Esophagus muscularis mucosa (tissue), 3 donors: ENCODE measurements at regions not wholly inside any gene's neighbourhood (a gene's known extent, or its start where the extent isn't known, plus 50 kb on each side); places are given as distances from the start of the nearest gene placed in this dataset.

Source experiments
- POLR2A ChIP-seq: fragments of 450-650 bp; IDR thresholded peaks from one replicate; pipeline ENCODE4 v1.6.1; 2017; ENCODE audit warnings: antibody characterized with exemption, moderate library complexity, mild to moderate bottlenecking, low read depth
- POLR2AphosphoS5 ChIP-seq, 2 donors: sonication (generic); formaldehyde crosslinking; IDR thresholded peaks; one replicate each; pipeline ENCODE4 v1.6.1; 2017; ENCODE audit warnings: antibody characterized with exemption in 2 of 2
- TF ChIP-seq, protein P1 (sequence below), 3 experiments: fragments of 200-600 bp in 2 of 3; fragments of 450-650 bp in 1 of 3; sonication (generic) in 2 of 3; IDR thresholded peaks; one replicate each; pipeline ENCODE4 v1.5.1; 2017 to 2019; ENCODE audit warnings: antibody characterized with exemption in 3 of 3, mild to moderate bottlenecking in 2 of 3, moderate library complexity in 1 of 3

DNA sequence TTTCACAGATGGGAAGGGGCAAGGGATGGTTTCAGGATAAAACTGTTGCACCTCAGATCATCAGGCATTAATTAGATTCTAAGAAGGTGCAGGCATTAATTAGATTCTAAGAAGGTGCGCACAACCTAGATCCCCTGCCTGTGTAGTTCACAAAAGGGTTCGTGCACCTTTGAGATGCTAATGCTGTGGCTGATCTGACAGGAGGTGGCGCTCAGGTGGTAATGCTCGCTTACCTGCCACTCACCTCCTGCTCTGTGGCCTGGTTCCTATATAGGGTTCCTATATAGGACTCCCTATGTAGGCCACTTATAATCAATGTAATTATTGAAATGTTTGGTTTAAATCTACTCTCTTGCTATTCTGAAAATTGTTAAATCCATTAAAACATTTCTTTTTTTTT is 171.0 kb downstream of the MSX2 start:
- no peak for TF ChIP-seq POLR2A
- no peak for TF ChIP-seq POLR2AphosphoS5 (IDR thresholded peaks at IDR 0.05)
- TF ChIP-seq, protein P1, sequence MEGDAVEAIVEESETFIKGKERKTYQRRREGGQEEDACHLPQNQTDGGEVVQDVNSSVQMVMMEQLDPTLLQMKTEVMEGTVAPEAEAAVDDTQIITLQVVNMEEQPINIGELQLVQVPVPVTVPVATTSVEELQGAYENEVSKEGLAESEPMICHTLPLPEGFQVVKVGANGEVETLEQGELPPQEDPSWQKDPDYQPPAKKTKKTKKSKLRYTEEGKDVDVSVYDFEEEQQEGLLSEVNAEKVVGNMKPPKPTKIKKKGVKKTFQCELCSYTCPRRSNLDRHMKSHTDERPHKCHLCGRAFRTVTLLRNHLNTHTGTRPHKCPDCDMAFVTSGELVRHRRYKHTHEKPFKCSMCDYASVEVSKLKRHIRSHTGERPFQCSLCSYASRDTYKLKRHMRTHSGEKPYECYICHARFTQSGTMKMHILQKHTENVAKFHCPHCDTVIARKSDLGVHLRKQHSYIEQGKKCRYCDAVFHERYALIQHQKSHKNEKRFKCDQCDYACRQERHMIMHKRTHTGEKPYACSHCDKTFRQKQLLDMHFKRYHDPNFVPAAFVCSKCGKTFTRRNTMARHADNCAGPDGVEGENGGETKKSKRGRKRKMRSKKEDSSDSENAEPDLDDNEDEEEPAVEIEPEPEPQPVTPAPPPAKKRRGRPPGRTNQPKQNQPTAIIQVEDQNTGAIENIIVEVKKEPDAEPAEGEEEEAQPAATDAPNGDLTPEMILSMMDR (IDR thresholded peaks at IDR 0.05): no peak
